ENCODE measurements at regions not wholly inside any gene's neighbourhood (a gene's known extent, or its start where the extent isn't known, plus 50 kb on each side); places are given as distances from the start of the nearest gene placed in this dataset.
"Not testable (repeated sequence)": the region's sequence is repeated elsewhere in the genome, so short reads cannot be mapped to it uniquely, and the experiment has no call there.

- TF ChIP-seq GATA1 (IDR thresholded peaks at IDR 0.05; ENCODE audit: low read depth, low read length) (no peak), POLR2A (IDR thresholded peaks at IDR 0.05; ENCODE audit: low read length) (no peak)
- DNase-seq = no peak
Observed at GRCh38 chr5:167393358-167393757, 898.1 kb upstream of the WWC1 start.

GRCh38 chr5:167402671-167403070, 888.8 kb upstream of the WWC1 start:
- DNase-seq = no peak
- TF ChIP-seq POLR2A (IDR thresholded peaks at IDR 0.05; ENCODE audit: low read length) = no peak
- TF ChIP-seq GATA1 (IDR thresholded peaks at IDR 0.05; ENCODE audit: low read depth, low read length) = no peak

GRCh38 chr5:167406513-167406912, 884.9 kb upstream of the WWC1 start:
- TF ChIP-seq GATA1 (IDR thresholded peaks at IDR 0.05; ENCODE audit: low read depth, low read length) = no peak
- no peak for TF ChIP-seq POLR2A (IDR thresholded peaks at IDR 0.05; ENCODE audit: low read length)
- DNase-seq = no peak

GRCh38 chr5:167412556-167412955, 878.9 kb upstream of the WWC1 start:
- TF ChIP-seq POLR2A (IDR thresholded peaks at IDR 0.05; ENCODE audit: low read length) = no peak
- TF ChIP-seq GATA1 (IDR thresholded peaks at IDR 0.05; ENCODE audit: low read depth, low read length) = no peak
- DNase-seq = no peak

GRCh38 chr5:167413506-167413905, 877.9 kb upstream of the WWC1 start:
- TF ChIP-seq POLR2A (IDR thresholded peaks at IDR 0.05; ENCODE audit: low read length) (no peak), GATA1 (IDR thresholded peaks at IDR 0.05; ENCODE audit: low read depth, low read length) (no peak)
- no peak for DNase-seq

GRCh38 chr5:167414611-167415010, 876.8 kb upstream of the WWC1 start:
- DNase-seq = no peak
- no peak for TF ChIP-seq POLR2A (IDR thresholded peaks at IDR 0.05; ENCODE audit: low read length)
- TF ChIP-seq GATA1 (IDR thresholded peaks at IDR 0.05; ENCODE audit: low read depth, low read length) = no peak

- DNase-seq = no peak
- TF ChIP-seq POLR2A (IDR thresholded peaks at IDR 0.05; ENCODE audit: low read length) (no peak), GATA1 (IDR thresholded peaks at IDR 0.05; ENCODE audit: low read depth, low read length) (no peak)
Observed at GRCh38 chr5:167415779-167416746, 875.4 kb upstream of the WWC1 start.

GRCh38 chr5:167417662-167418061, 873.8 kb upstream of the WWC1 start:
- no peak for DNase-seq
- TF ChIP-seq POLR2A (IDR thresholded peaks at IDR 0.05; ENCODE audit: low read length) (no peak), GATA1 (IDR thresholded peaks at IDR 0.05; ENCODE audit: low read depth, low read length) (no peak)

- TF ChIP-seq POLR2A (IDR thresholded peaks at IDR 0.05; ENCODE audit: low read length) (no peak), GATA1 (IDR thresholded peaks at IDR 0.05; ENCODE audit: low read depth, low read length) (no peak)
- no peak for DNase-seq
Observed at GRCh38 chr5:167425161-167425560, 866.3 kb upstream of the WWC1 start.

- TF ChIP-seq POLR2A (IDR thresholded peaks at IDR 0.05; ENCODE audit: low read length) (no peak), GATA1 (IDR thresholded peaks at IDR 0.05; ENCODE audit: low read depth, low read length) (no peak)
- no peak for DNase-seq
Observed at GRCh38 chr5:167426501-167426900, 864.9 kb upstream of the WWC1 start.

- not testable (repeated sequence) for DNase-seq
Observed at GRCh38 chr5:167427641-167428040, 863.8 kb upstream of the WWC1 start.

GRCh38 chr5:167440846-167441245, 850.6 kb upstream of the WWC1 start:
- DNase-seq = no peak
- no peak for TF ChIP-seq POLR2A (IDR thresholded peaks at IDR 0.05; ENCODE audit: low read length)
- TF ChIP-seq GATA1 (IDR thresholded peaks at IDR 0.05; ENCODE audit: low read depth, low read length) = no peak

GRCh38 chr5:167442922-167443321, 848.5 kb upstream of the WWC1 start:
- TF ChIP-seq POLR2A (IDR thresholded peaks at IDR 0.05; ENCODE audit: low read length) (no peak), GATA1 (IDR thresholded peaks at IDR 0.05; ENCODE audit: low read depth, low read length) (no peak)
- no peak for DNase-seq

GRCh38 chr5:167447466-167448375, 843.7 kb upstream of the WWC1 start:
- no peak for DNase-seq
- no peak for TF ChIP-seq POLR2A (IDR thresholded peaks at IDR 0.05; ENCODE audit: low read length)
- TF ChIP-seq GATA1 (IDR thresholded peaks at IDR 0.05; ENCODE audit: low read depth, low read length) = no peak
